NCI-H187 (cell line): ENCODE measurements at regions not wholly inside any gene's neighbourhood (a gene's known extent, or its start where the extent isn't known, plus 50 kb on each side); places are given as distances from the start of the nearest gene placed in this dataset.

Source experiments
- DNase-seq, 2 experiments: peaks; one replicate each; lab custom pipeline; 2025; lab: John Stamatoyannopoulos, UW

- no peak for DNase-seq
These were observed 609.3 kb downstream of the NOVA1 start for GRCh38 chr14:25988536-25988935.

- DNase-seq: no peak
These were observed 642.1 kb downstream of the NOVA1 start for GRCh38 chr14:25955772-25956171.

GRCh38 chr14:25953532-25954139 lies 644.2 kb downstream of the NOVA1 start:
- DNase-seq: no peak

- no peak for DNase-seq
These were observed 652.1 kb downstream of the NOVA1 start for GRCh38 chr14:25945746-25946145.

- no peak for DNase-seq
These were observed 653.8 kb downstream of the NOVA1 start for GRCh38 chr14:25944020-25944419.

GRCh38 chr14:25943329-25943728 lies 654.5 kb downstream of the NOVA1 start:
- DNase-seq: no peak

GRCh38 chr14:25942090-25942489 lies 655.7 kb downstream of the NOVA1 start:
- no peak for DNase-seq

- no peak for DNase-seq
These were observed 664.1 kb downstream of the NOVA1 start for GRCh38 chr14:25933731-25934130.

- no peak for DNase-seq
These were observed 667.8 kb downstream of the NOVA1 start for GRCh38 chr14:25929881-25930615.

GRCh38 chr14:25911831-25912230 lies 686.0 kb downstream of the NOVA1 start:
- no peak for DNase-seq

- no peak for DNase-seq
These were observed 688.6 kb downstream of the NOVA1 start for GRCh38 chr14:25909045-25909747.

GRCh38 chr14:25908277-25909044 lies 689.4 kb downstream of the NOVA1 start:
- no peak for DNase-seq

GRCh38 chr14:25904446-25904845 lies 693.4 kb downstream of the NOVA1 start:
- DNase-seq: no peak

GRCh38 chr14:25899197-25899596 lies 698.6 kb downstream of the NOVA1 start:
- DNase-seq: no peak

GRCh38 chr14:25896777-25897176 lies 701.1 kb downstream of the NOVA1 start:
- no peak for DNase-seq

- DNase-seq: no peak
These were observed 702.1 kb downstream of the NOVA1 start for GRCh38 chr14:25895740-25896139.

GRCh38 chr14:25887251-25887878 lies 710.5 kb downstream of the NOVA1 start:
- no peak for DNase-seq

GRCh38 chr14:25884657-25885056 lies 713.2 kb downstream of the NOVA1 start:
- no peak for DNase-seq

- DNase-seq: no peak
These were observed 714.9 kb downstream of the NOVA1 start for GRCh38 chr14:25882899-25883298.

GRCh38 chr14:25875475-25875874 lies 722.4 kb downstream of the NOVA1 start:
- DNase-seq: no peak

- no peak for DNase-seq
These were observed 728.0 kb downstream of the NOVA1 start for GRCh38 chr14:25869854-25870253.
